Occipital lobe (tissue), 1 donor: ENCODE measurements at regions not wholly inside any gene's neighbourhood (a gene's known extent, or its start where the extent isn't known, plus 50 kb on each side); places are given as distances from the start of the nearest gene placed in this dataset.
"Not testable (repeated sequence)": the region's sequence is repeated elsewhere in the genome, so short reads cannot be mapped to it uniquely, and the experiment has no call there.

Experiments used
- DNase-seq: peaks from one replicate; lab custom pipeline; 2025; lab: John Stamatoyannopoulos, UW

DNA sequence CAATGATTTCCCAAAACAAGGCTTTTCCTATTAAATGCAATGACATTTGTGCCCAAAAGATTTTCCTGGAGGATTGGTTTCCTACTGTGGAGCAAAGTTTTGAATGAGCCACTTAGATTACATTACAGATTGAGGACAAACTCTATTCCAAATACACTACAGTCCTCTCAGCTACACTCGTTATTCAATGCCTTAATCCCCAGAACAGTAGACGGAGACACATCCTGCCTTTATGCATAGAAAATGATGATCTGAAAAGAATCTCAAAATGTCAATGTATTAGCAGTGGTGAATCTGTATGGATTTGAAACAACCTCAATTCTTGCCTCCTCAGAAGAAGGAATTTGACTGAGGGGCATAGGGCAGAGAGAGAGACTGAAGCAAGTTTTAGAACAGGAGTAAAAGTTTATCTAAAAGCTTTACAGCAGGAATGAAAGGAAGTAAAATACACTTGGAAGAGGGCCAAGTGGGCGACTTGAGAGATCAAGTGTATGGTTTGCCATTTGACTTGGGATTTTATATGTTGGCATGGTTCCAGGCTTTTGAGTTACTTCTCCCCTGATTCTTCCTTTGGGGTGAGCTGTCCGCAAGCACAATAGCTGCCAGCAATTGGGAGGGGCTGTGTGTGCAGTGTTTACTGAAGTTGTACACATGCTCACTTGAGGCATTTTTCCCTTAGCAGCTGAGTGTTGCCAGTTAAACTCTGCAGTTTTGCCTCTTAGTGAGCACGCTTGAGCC lies 891.9 kb upstream of the MBL2 start:
- no peak for DNase-seq

DNA sequence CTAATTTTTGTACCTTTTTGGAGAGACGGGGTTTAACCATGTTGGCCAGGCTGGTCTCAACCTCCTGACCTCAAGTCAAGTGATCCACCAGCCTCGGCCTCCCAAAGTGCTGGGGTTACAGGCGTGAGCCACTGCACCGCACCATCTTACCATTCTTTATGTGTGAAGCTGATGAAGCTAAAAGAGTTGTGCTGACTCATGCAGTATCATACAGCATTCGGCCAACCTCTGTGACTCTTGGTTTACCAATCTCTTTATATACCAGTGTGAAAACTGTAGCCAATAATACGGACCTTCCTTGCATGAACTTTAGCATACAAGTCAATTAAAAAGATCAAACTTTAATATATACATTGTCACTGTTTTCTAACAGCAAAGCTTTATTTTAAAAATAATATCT lies 878.2 kb upstream of the MBL2 start:
- no peak for DNase-seq

DNA sequence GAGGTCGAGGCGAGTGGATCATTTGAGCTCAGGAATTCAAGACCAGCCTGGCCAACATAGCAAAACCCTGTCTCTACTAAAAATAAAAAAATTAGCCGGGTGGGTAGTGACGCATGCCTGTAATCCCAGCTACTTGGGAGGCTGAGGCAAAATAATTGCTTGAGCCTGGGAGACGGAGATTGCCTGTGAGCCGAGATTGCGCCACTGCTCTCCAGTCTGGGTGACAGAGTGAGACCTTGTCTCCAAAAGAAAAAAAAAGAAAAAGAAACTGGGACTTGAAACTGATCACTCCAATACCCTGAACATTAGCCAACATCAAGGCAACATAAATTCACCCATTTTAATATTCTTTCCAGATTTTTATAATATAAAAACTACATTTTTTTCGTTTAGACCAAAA lies 874.6 kb upstream of the MBL2 start:
- not testable (repeated sequence) for DNase-seq

DNA sequence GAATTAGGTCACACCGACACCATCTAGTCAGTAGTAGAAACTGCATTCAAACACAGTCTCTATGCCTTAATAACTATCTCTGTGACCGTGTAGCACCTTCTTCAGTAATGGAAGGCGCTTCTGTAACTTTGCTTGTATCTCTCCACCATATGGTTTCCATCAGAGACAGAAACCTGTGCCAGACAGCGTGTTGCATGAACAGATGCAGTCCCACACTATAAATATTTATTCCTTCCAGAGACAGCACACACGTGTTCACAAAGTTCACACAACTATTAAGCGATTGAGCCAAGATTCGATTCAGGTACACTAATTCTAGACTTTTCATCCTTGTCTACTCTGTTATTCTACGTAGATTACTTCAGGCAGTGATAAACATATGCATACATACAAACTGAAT lies 873.9 kb upstream of the MBL2 start:
- no peak for DNase-seq

DNA sequence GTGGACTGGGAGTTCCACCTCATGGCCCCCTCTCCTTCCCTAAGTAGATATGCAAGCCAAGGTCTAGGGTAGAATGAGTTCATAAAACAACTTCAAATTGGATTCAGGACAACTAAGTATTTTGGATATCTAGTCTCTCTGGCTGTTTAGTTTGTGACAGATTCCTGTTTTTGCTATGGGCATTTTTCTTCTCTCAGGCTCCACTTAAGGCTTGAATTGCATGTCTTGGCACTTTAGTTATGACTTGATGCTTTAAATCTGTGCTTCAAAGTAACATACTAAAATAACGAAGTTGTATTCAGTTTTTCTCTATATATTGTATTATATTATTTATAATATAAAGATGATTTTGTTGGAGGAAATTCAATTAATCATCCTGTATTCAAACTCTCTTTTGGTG lies 873.4 kb upstream of the MBL2 start:
- DNase-seq = no peak

DNA sequence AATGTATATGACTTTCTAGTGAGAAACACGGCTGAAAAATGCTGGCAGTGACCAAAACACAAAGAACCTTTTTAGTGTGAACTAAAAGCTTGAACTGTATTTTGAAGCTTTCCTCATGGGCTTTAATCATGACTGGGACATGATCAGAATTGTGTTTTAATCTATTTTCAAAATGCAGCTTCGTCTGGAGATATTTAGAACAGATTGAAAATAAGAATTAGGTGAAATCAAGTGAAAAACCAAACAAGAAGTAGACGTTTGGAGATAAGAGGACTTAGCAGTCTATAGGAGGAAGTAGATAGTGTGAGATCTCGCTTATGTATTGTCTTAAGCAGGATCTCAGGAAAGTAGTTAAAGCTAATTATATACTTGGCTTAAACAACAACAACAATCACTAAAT lies 865.4 kb upstream of the MBL2 start:
- no peak for DNase-seq

DNA sequence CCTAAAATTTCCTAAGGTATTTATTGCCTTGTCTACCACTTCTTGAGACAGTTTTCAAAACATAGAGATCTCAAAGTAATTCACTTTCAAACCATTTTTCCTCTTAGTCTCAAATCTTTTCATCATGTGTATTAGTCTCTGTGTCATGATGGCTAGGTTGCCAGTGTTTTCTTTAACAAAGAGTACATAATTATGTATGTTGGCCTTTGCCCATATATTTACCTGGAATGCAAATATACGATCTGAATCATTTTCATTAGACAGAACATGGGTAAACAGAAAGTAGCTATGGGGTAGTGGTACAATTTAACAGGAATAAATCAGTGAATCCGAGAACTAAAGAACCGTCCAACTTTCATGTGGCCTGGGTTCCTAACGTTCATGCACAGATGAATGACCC lies 852.1 kb upstream of the MBL2 start:
- no peak for DNase-seq

DNA sequence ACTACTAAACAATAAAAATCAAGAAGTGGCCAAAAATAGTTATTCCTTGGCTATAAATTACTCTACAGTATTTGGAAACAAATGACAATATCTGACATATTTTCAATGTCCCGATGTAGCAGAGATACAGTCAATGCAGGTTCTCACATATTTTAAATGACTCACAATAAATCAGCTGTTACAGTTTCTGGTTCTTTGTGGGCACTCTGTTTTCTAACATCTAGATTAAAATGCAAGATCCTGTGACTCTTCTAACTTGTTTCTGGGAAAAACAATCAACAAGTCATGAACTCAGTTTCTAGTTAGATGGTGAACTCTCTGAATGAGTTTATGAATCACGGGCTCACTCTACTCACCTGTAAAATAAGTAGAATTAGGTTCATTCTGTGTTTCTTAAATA lies 849.6 kb upstream of the MBL2 start:
- DNase-seq = no peak

DNA sequence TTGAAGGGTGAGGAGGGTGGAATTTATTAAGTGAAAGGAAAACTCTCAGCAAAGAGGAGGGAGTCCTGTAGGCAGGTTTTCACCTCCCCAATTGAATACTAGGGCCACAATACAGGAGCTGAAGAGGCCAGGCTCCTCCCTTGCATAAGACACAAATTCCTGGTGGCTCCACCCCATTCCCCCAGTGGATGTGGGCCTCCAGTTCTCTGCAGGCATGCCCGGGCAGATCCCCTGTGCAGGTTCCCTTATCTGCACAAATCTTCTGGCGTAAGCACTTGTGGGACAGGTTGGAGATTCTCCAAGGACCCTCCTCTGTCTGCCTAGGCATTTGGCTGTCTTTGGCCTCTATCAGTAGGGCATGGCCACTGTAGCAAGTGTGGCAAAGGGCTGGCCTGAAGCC lies 847.1 kb upstream of the MBL2 start:
- no peak for DNase-seq

DNA sequence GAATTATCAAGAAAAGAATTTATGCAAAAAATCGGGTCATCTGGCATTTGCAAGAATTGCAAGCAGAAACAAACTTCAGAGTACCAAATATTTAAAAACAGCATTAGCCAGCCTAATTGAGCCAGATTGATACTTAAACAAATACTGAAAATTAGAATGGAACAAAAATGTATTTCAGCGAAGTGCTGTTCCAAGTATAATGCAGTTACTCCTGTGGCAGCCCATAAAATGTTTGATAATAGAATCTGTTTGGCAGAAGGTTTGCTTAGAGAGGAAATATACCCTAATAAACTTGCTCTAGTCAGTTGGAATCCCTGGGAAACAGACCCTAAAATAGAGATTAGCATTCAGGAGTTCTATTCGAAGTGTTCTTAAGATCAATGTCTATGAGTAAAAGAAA lies 835.1 kb upstream of the MBL2 start:
- DNase-seq = no peak

DNA sequence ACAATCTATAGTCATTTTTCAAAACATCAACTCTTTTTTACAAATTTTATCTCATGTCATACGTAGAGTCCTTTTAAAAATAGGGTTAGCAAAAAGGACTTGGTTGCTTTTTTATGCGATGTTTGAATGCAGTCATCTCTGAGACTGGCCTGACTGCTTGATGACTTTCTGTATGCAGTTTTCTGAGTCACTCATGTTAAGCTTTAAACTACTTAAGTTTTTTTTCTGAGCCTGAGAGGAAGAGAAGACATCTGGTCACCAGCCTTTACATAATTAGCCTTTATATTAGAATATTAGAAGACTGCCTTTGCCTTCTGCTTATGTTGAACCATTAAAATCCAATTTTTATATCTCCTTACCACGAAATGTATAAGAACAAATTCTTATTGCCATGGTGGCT lies 834.4 kb upstream of the MBL2 start:
- DNase-seq = no peak

DNA sequence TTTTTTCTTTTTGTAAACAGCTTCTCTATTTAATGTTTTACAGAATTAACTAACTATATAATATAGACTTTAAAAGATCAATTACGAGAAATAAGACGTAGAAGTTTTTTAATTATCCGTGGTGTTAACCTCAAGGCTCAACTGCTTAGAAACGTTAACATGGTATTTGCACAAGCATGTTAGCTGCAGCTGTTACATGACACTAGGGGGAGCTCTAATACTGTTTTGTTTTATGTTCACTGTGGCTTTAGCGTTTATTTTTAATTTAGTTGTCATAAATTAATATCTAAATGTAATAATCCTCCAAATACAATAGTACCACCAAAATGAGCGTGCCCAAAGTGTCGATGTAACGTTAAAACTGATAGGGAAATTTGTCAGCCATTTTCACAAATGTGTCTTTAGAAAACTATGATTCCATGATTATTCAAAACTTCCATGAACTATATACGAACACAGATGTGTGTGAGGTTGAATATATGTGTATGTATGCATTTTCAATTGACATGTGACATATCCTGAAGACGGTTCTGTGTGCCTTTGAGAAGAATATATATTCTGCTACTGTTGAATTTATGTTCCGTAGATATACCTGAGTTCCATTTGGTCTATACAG lies 828.8 kb upstream of the MBL2 start:
- DNase-seq = no peak

DNA sequence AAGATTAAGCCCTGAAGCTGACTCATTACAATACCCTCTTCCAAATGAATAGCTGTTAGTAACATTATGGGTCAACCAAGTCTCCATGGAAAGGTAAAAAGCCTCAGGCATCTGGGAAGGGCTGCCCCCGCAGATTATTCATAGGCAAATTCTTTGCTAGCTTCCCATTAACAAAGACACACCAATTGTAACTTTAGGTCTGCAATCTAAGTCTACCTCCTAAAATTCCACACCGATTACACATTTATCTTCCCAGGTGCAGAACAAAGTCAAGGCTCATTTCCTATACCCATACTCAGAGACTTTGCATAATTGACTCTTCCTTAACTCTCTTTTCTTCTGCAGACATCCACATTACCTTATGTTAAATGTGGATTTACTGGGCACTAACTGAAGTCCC lies 826.3 kb upstream of the MBL2 start:
- no peak for DNase-seq

DNA sequence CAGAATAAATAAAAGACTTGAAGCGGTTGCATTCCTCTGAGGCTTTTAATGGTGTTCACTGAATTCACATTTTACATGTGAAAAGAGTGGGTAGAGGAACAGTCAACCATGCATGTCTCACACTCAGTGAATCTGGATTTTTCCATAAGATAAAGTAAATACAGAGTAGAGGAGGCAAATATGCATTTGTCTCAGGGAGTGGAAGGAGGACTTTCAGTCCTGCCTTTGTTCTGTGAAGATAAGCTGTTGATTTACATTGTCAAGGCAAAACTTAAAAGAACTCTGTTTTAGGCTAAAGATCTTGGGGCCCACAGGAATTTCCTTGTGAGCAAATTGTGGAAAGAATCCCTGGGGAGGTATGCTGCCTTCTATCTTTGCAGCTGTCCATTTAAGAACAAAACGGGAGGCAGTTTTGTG lies 825.3 kb upstream of the MBL2 start:
- DNase-seq = no peak

DNA sequence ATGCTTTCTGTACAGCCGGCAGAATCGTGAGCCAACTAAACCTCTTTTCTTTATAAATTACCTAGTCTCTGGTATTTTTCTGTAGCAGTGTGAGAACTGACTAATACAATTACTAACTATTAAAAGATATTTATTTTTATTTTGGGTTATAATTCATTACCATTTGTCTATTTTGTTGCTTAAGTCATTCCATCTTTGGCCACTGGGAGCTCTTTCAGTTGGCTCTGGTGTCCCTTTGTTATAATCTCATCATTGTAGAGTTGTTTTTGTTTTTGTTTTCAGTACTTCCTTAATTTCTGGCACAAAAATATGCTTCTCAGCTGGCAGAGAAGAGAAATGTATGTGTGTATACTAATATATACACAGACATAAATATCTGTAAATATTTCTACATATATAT lies 807.9 kb upstream of the MBL2 start:
- DNase-seq = no peak

DNA sequence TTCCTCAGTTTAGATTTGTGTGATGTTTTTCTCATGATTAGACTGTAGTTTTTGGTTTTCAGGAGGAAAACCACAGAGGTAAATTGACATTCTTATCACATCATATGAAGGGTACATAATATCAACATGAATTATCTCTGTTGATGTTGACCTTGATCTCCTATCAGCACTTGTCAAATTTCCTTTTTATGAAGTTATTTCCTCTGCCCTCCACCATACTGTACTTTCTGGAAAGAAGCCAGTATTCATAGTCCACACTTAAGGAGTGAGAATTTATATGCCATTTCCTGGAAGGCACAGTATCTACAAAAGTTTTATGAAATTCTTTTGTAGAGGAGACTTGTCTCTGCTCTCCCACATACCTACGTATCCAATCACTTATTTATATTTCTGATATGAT lies 807.2 kb upstream of the MBL2 start:
- no peak for DNase-seq

DNA sequence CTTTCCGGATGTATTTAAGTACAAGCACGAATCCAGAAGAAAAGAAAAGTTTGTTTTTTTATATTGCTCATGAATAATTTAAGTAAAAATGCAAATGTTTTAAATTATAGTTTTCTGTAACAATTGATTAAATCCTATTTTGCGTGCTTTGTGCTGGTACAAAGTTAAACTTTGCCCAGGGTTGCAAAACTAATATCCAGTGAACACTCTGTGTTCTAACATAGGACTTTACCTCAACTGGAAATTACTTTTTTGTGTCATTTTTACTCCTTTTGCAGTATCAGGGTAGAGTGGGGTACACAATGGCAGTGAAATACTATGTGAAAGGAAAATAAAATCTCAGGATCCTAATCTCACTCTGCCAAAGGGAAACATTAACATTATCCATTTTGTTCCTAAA lies 801.4 kb upstream of the MBL2 start:
- no peak for DNase-seq

DNA sequence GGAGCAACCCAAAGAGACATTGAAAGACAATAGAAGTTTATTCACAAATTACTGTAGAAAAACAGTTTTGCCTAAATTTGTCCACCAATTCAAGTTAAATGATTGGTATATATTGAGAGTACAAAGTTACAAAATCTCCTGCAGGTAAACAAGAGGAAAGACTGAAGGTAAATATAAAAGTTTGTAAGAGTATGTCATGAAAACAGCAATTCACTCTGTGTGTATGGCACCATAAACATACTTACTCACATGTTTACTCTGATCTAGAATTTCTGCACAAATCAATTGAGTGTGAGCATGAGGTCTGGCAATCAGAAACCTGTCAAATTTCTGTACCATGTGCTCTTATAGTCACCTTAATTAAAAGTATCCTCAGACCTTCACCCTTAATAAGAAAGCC lies 800.9 kb upstream of the MBL2 start:
- no peak for DNase-seq

DNA sequence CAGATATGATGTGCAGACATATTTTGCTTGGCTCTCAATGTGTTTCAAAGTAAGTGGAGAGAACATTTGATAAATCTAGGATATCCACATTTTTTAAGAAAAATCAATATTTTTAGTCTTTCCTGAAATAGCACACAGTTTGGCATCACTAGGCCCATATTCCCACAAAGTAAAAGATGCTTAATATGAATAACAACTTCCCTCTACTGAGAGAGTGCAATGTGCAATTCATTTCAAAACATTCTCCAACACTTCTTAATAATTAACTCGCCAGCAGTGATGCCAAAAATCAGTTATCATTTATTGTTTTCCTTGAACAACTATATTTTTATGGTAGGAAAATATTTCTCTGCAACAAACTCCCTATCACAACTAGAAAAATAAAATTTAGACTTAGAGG lies 800.2 kb upstream of the MBL2 start:
- DNase-seq = no peak

DNA sequence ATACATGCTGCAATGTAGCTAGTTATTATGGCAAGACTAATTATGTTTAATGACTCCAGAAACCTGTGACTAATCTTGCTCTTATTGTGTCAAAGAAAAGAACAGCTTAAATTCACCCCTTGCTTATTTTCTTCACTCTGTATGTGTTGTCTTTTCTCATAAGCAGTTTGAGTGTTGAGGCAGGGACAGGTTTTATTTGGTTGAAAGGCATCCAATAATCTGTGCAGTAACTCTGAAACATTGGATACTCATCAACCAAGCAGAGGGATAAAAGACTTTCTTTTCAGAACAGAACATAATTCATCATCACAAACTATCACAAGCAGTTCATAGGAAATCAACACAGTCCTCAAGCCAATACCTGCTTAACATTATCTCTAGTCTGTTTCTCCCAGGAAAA lies 797.6 kb upstream of the MBL2 start:
- DNase-seq = no peak

DNA sequence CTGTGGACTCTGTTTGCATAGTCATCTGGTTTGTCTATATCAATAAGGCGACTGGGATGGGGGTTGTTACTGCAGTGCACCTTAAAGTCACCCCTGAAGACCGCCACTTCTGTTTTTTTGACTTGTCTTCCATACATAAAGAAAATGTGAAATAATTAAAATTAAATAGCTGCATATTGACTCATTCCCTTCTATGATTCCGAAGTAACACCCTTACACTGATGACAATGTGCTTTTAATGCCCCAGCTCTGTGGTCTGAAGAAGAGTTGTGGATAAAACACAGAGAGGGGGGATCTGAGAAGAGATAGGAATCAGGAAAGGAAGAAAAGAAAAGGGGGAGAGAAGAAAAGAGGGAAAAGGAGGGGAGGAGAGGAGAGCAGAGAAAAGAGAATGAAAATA lies 796.9 kb upstream of the MBL2 start:
- no peak for DNase-seq

DNA sequence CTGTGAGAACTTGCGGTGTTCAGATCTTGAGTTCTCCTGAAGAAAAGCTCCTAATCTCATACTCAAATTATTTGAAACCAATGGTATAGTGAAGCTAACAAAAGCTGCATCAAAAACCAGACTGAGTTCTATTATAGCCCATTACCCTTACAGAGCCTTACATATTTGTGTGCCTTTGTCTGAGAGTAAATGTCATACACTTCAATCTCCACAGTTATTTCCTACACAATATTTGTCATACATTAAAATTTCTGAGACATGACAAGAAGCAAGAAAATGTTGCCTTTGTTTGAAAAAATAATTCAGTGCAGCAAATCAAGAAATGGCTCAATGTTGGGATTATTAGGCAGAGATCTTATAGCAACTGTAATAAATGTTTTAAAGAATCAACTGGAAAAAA lies 776.1 kb upstream of the MBL2 start:
- DNase-seq = no peak

DNA sequence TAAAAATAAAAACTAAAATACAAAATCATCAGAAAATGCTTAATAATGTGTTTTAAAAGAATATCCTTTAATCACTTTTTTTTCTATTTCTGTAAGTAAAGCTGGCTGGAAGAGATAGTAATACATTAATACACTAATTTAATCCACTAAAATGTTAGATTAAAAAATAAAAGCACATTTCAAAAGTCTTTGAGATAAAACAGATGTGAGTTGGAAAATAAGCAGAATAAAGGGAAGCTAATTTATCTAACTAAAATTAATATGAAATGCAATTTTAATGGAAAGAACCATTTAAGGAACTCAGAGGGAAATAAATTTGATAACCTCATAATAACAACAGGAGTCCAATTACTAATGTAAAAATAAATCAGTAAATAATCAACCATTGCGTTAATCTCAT lies 774.8 kb upstream of the MBL2 start:
- DNase-seq = no peak

DNA sequence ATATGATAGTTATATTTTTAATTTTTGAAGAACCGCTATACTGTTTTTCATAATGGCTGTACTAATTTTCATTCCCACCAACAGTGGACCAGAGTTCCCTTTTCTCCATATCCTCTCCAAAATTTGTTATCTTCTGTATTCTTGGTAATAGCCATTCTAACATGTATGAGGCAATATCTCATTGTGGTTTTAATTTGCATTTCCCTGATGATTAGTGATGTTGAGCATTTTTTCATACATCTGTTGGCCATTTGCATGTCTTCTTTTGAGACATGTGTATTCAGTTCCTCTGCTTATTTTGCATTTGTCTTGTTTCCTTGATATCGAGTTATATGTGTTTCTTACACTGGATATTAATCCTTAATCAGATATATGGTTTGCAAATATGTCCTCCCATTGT lies 770.8 kb upstream of the MBL2 start:
- no peak for DNase-seq
